GM23338 (cell line): ENCODE measurements at regions not wholly inside any gene's neighbourhood (a gene's known extent, or its start where the extent isn't known, plus 50 kb on each side); places are given as distances from the start of the nearest gene placed in this dataset.

Experiments used
- ATAC-seq: fragments of 200-7000 bp; cut with Tn5 transposase; 3 replicates; pipeline ENCODE4 v1.9.1; 2020
- DNase-seq: peaks from one replicate; pipeline ENCODE4 v3.0.0-alpha.2; 2015; ENCODE audit warnings: low spot score
- H2AFZ ChIP-seq: fragments of 200-600 bp; sonication (generic); 2 replicates; pipeline ENCODE4 v1.8.0; 2016; ENCODE audit warnings: antibody characterized with exemption, mild to moderate bottlenecking, moderate library complexity
- H3F3A ChIP-seq: fragments of 200-600 bp; sonication (generic); replicated peaks from 2 replicates; pipeline ENCODE4 v1.8.0; 2017; ENCODE audit warnings: antibody characterized with exemption, mixed run types, low read depth
- H3K27ac ChIP-seq: fragments of 200-600 bp; sonication (generic); 2 replicates; pipeline ENCODE4 v1.6.1; 2016; ENCODE audit warnings: low read depth
- H3K27me3 ChIP-seq: fragments of 200-600 bp; sonication (generic); 2 replicates; pipeline ENCODE4 v1.8.0; 2016; ENCODE audit warnings: mild to moderate bottlenecking, mixed run types, moderate library complexity; ENCODE audit not compliant: insufficient read depth
- H3K36me3 ChIP-seq: fragments of 200-600 bp; sonication (generic); 2 replicates; pipeline ENCODE4 v1.8.0; 2016; ENCODE audit warnings: mild to moderate bottlenecking; ENCODE audit not compliant: insufficient read depth
- H3K4me1 ChIP-seq: fragments of 200-600 bp; sonication (generic); 2 replicates; pipeline ENCODE4 v1.8.0; 2016; ENCODE audit warnings: mild to moderate bottlenecking, moderate library complexity; ENCODE audit not compliant: insufficient read depth
- H3K4me2 ChIP-seq: fragments of 200-600 bp; sonication (generic); 2 replicates; pipeline ENCODE4 v1.7.1; 2017; ENCODE audit warnings: mixed run types
- H3K4me3 ChIP-seq: fragments of 200-600 bp; sonication (generic); 2 replicates; pipeline ENCODE4 v1.6.1; 2016; ENCODE audit warnings: mixed run types
- H3K79me2 ChIP-seq: fragments of 200-600 bp; sonication (generic); replicated peaks from 2 replicates; pipeline ENCODE4 v1.8.0; 2017; ENCODE audit warnings: mild to moderate bottlenecking; ENCODE audit not compliant: insufficient read depth
- H3K9me2 ChIP-seq: fragments of 200-600 bp; sonication (generic); 2 replicates; pipeline ENCODE4 v1.8.0; 2017; ENCODE audit not compliant: insufficient read depth
- H4K20me1 ChIP-seq: fragments of 200-600 bp; sonication (generic); replicated peaks from 2 replicates; pipeline ENCODE4 v1.8.0; 2017; ENCODE audit warnings: mild to moderate bottlenecking; ENCODE audit not compliant: insufficient read depth
- H3K27ac Mint-ChIP-seq: 2 replicates; pipeline ENCODE4 v1.8.0; 2020; ENCODE audit warnings: inconsistent platforms, mild to moderate bottlenecking, moderate library complexity, mixed read lengths
- H3K27me3 Mint-ChIP-seq: 3 replicates; pipeline ENCODE4 v1.8.0; 2022; ENCODE audit warnings: low read depth, mild to moderate bottlenecking, moderate library complexity, mixed read lengths, inconsistent platforms; ENCODE audit not compliant: insufficient read depth, poor library complexity
- H3K36me3 Mint-ChIP-seq: 3 replicates; pipeline ENCODE4 v1.8.0; 2021; ENCODE audit warnings: low read depth, mild to moderate bottlenecking, inconsistent platforms, moderate library complexity, mixed read lengths
- H3K4me1 Mint-ChIP-seq: 3 replicates; pipeline ENCODE4 v1.8.0; 2020; ENCODE audit warnings: mild to moderate bottlenecking, inconsistent platforms, mixed read lengths
- H3K4me3 Mint-ChIP-seq: 3 replicates; pipeline ENCODE4 v1.8.0; 2021; ENCODE audit warnings: moderate library complexity, mild to moderate bottlenecking, inconsistent platforms, mixed read lengths
- H3K9me3 Mint-ChIP-seq: 3 replicates; pipeline ENCODE4 v1.8.0; 2020; ENCODE audit warnings: moderate library complexity, mild to moderate bottlenecking, inconsistent platforms, mixed read lengths
- CREB1 ChIP-seq: fragments of 250-450 bp; sonication (Bioruptor Pico); IDR thresholded peaks from 2 replicates; pipeline ENCODE4 v1.5.0; 2020; ENCODE audit warnings: low read depth, mild to moderate bottlenecking, moderate library complexity
- EZH2 ChIP-seq: fragments of 200-600 bp; sonication (generic); IDR thresholded peaks from one replicate; pipeline ENCODE4 v1.8.0; 2017; ENCODE audit warnings: antibody characterized with exemption, mild to moderate bottlenecking, low read depth; ENCODE audit not compliant: unreplicated experiment
- EZH2phosphoT487 ChIP-seq: fragments of 200-600 bp; sonication (generic); IDR thresholded peaks from one replicate; pipeline ENCODE4 v1.8.1; 2018; ENCODE audit warnings: antibody characterized with exemption; ENCODE audit not compliant: unreplicated experiment
- JUNB ChIP-seq: IDR thresholded peaks from one replicate; pipeline ENCODE4 v1.6.1; 2016; ENCODE audit warnings: antibody characterized with exemption; ENCODE audit not compliant: unreplicated experiment
- NANOG ChIP-seq: IDR thresholded peaks from 2 replicates; pipeline ENCODE4 v1.6.1; 2016; ENCODE audit warnings: antibody characterized with exemption, borderline replicate concordance
- POLR2AphosphoS5 ChIP-seq: IDR thresholded peaks from 2 replicates; pipeline ENCODE4 v1.6.1; 2016; ENCODE audit warnings: antibody characterized with exemption, low read depth
- STAT1 ChIP-seq: IDR thresholded peaks from one replicate; pipeline ENCODE4 v1.6.1; 2016; ENCODE audit warnings: antibody characterized with exemption; ENCODE audit not compliant: unreplicated experiment
- ZNF114 ChIP-seq: fragments of 250-450 bp; sonication (Bioruptor Pico); IDR thresholded peaks from 2 replicates; pipeline ENCODE4 v1.5.0; 2020; ENCODE audit warnings: mild to moderate bottlenecking, moderate library complexity
- ZNF331 ChIP-seq: fragments of 250-450 bp; sonication (Bioruptor Pico); IDR thresholded peaks from 2 replicates; pipeline ENCODE4 v1.5.0; 2020; ENCODE audit warnings: low read depth, mild to moderate bottlenecking, moderate library complexity
- TF ChIP-seq, protein P1 (sequence below): fragments of 250-450 bp; sonication (Bioruptor Pico); IDR thresholded peaks from 2 replicates; pipeline ENCODE4 v1.5.0; 2020; ENCODE audit warnings: mild to moderate bottlenecking, moderate library complexity
- TF ChIP-seq, protein P2 (sequence below): IDR thresholded peaks from one replicate; pipeline ENCODE4 v1.6.1; 2018; ENCODE audit warnings: antibody characterized with exemption; ENCODE audit not compliant: unreplicated experiment
- TF ChIP-seq, protein P3 (sequence below), 2 experiments: fragments of 200-600 bp in 1 of 2; sonication (generic) in 1 of 2; conservative IDR thresholded peaks; 2 replicates each; pipeline versions ENCODE4 v1.5.1 to v1.6.1; 2016 to 2017; ENCODE audit warnings: antibody characterized with exemption in 2 of 2, low read depth in 2 of 2, mild to moderate bottlenecking in 2 of 2, moderate library complexity in 1 of 2
- TF ChIP-seq, protein P4 (sequence below): IDR thresholded peaks from 2 replicates; pipeline ENCODE4 v1.6.1; 2016; ENCODE audit warnings: antibody characterized with exemption

DNA sequence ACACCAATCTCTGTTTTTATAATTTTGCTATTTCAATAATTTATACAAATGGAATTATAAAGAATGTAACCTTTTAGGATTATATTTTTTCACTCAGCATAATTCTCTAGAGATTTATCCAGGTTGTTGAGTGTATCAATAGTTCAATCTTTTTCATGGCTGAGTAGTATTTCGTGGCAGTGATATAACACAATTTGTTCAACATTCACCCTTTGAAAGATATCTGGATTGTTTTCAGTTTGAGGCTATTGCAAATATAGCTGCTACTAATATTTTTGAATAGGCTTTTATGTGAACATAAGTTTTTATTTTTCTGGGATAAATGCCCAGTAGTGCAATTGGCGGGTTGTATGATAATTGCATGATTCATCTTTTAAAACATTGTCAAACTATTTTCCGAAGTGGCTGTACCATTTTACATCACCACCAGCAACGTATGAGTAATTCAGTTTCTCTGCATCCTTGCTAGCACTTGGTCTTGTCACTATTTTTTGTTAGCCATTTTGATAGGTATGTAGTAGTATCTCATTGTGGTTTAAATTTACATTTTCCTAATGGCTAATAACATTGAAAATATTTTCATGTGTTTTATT, 55.6 kb upstream of the ABCD3 start:
- Histone ChIP-seq H3F3A (no peaks in the 10 kb centered on the region), H3K9me2 (no peaks in the 10 kb centered on the region), H3K79me2 (no peaks in the 10 kb centered on the region), H3K27ac (no peak overlapping the region), H4K20me1 (no peaks in the 10 kb centered on the region), H3K4me1 (no peaks in the 10 kb centered on the region), H3K4me2 (no peak overlapping the region), H3K4me3 (no peak overlapping the region), H3K27me3 (no peaks in the 10 kb centered on the region), H3K36me3 (no peaks in the 10 kb centered on the region), H2AFZ (no peak overlapping the region)
- Mint-ChIP-seq H3K4me1 (no peaks in the 10 kb centered on the region), H3K27ac (no peak overlapping the region), H3K36me3 (0 out of 3 replicates have a peak, but pooled peaks cover 3% of the 10 kb centered on the region), H3K27me3 (no peaks in the 10 kb centered on the region), H3K9me3 (peaks cover 30% of the 10 kb centered on the region; the same call in 2 of the 3 replicates), H3K4me3 (no peak overlapping the region)
- DNase-seq (no peak), ATAC-seq (no peak)
- TF ChIP-seq, protein P1, sequence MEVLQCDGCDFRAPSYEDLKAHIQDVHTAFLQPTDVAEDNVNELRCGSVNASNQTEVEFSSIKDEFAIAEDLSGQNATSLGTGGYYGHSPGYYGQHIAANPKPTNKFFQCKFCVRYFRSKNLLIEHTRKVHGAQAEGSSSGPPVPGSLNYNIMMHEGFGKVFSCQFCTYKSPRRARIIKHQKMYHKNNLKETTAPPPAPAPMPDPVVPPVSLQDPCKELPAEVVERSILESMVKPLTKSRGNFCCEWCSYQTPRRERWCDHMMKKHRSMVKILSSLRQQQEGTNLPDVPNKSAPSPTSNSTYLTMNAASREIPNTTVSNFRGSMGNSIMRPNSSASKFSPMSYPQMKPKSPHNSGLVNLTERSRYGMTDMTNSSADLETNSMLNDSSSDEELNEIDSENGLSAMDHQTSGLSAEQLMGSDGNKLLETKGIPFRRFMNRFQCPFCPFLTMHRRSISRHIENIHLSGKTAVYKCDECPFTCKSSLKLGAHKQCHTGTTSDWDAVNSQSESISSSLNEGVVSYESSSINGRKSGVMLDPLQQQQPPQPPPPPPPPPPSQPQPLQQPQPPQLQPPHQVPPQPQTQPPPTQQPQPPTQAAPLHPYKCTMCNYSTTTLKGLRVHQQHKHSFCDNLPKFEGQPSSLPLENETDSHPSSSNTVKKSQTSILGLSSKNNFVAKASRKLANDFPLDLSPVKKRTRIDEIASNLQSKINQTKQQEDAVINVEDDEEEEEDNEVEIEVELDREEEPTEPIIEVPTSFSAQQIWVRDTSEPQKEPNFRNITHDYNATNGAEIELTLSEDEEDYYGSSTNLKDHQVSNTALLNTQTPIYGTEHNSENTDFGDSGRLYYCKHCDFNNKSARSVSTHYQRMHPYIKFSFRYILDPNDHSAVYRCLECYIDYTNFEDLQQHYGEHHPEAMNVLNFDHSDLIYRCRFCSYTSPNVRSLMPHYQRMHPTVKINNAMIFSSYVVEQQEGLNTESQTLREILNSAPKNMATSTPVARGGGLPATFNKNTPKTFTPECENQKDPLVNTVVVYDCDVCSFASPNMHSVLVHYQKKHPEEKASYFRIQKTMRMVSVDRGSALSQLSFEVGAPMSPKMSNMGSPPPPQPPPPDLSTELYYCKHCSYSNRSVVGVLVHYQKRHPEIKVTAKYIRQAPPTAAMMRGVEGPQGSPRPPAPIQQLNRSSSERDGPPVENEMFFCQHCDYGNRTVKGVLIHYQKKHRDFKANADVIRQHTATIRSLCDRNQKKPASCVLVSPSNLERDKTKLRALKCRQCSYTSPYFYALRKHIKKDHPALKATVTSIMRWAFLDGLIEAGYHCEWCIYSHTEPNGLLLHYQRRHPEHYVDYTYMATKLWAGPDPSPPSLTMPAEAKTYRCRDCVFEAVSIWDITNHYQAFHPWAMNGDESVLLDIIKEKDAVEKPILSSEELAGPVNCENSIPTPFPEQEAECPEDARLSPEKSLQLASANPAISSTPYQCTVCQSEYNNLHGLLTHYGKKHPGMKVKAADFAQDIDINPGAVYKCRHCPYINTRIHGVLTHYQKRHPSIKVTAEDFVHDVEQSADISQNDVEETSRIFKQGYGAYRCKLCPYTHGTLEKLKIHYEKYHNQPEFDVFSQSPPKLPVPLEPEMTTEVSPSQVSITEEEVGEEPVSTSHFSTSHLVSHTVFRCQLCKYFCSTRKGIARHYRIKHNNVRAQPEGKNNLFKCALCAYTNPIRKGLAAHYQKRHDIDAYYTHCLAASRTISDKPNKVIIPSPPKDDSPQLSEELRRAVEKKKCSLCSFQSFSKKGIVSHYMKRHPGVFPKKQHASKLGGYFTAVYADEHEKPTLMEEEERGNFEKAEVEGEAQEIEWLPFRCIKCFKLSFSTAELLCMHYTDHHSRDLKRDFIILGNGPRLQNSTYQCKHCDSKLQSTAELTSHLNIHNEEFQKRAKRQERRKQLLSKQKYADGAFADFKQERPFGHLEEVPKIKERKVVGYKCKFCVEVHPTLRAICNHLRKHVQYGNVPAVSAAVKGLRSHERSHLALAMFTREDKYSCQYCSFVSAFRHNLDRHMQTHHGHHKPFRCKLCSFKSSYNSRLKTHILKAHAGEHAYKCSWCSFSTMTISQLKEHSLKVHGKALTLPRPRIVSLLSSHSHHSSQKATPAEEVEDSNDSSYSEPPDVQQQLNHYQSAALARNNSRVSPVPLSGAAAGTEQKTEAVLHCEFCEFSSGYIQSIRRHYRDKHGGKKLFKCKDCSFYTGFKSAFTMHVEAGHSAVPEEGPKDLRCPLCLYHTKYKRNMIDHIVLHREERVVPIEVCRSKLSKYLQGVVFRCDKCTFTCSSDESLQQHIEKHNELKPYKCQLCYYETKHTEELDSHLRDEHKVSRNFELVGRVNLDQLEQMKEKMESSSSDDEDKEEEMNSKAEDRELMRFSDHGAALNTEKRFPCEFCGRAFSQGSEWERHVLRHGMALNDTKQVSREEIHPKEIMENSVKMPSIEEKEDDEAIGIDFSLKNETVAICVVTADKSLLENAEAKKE (CRISPR knock-in tag) = no peak
- TF ChIP-seq STAT1 (no peak), ZNF114 (CRISPR knock-in tag) (no peak), ZNF331 (CRISPR knock-in tag) (no peak), JUNB (no peak), EZH2 (no peak), NANOG (no peak), CREB1 (CRISPR knock-in tag) (no peak), POLR2AphosphoS5 (no peak), EZH2phosphoT487 (no peak)
- TF ChIP-seq, protein P2, sequence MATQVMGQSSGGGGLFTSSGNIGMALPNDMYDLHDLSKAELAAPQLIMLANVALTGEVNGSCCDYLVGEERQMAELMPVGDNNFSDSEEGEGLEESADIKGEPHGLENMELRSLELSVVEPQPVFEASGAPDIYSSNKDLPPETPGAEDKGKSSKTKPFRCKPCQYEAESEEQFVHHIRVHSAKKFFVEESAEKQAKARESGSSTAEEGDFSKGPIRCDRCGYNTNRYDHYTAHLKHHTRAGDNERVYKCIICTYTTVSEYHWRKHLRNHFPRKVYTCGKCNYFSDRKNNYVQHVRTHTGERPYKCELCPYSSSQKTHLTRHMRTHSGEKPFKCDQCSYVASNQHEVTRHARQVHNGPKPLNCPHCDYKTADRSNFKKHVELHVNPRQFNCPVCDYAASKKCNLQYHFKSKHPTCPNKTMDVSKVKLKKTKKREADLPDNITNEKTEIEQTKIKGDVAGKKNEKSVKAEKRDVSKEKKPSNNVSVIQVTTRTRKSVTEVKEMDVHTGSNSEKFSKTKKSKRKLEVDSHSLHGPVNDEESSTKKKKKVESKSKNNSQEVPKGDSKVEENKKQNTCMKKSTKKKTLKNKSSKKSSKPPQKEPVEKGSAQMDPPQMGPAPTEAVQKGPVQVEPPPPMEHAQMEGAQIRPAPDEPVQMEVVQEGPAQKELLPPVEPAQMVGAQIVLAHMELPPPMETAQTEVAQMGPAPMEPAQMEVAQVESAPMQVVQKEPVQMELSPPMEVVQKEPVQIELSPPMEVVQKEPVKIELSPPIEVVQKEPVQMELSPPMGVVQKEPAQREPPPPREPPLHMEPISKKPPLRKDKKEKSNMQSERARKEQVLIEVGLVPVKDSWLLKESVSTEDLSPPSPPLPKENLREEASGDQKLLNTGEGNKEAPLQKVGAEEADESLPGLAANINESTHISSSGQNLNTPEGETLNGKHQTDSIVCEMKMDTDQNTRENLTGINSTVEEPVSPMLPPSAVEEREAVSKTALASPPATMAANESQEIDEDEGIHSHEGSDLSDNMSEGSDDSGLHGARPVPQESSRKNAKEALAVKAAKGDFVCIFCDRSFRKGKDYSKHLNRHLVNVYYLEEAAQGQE = no peak
- TF ChIP-seq, protein P3, sequence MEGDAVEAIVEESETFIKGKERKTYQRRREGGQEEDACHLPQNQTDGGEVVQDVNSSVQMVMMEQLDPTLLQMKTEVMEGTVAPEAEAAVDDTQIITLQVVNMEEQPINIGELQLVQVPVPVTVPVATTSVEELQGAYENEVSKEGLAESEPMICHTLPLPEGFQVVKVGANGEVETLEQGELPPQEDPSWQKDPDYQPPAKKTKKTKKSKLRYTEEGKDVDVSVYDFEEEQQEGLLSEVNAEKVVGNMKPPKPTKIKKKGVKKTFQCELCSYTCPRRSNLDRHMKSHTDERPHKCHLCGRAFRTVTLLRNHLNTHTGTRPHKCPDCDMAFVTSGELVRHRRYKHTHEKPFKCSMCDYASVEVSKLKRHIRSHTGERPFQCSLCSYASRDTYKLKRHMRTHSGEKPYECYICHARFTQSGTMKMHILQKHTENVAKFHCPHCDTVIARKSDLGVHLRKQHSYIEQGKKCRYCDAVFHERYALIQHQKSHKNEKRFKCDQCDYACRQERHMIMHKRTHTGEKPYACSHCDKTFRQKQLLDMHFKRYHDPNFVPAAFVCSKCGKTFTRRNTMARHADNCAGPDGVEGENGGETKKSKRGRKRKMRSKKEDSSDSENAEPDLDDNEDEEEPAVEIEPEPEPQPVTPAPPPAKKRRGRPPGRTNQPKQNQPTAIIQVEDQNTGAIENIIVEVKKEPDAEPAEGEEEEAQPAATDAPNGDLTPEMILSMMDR (conservative IDR thresholded peaks at IDR 0.05; ENCODE audit: low read depth in 2 of 2) = no peak
- TF ChIP-seq, protein P4, sequence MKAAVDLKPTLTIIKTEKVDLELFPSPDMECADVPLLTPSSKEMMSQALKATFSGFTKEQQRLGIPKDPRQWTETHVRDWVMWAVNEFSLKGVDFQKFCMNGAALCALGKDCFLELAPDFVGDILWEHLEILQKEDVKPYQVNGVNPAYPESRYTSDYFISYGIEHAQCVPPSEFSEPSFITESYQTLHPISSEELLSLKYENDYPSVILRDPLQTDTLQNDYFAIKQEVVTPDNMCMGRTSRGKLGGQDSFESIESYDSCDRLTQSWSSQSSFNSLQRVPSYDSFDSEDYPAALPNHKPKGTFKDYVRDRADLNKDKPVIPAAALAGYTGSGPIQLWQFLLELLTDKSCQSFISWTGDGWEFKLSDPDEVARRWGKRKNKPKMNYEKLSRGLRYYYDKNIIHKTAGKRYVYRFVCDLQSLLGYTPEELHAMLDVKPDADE = no peak
